ENCODE measurements at regions not wholly inside any gene's neighbourhood (a gene's known extent, or its start where the extent isn't known, plus 50 kb on each side); places are given as distances from the start of the nearest gene placed in this dataset.

GRCh38 chr21:16709866-16710550 is 802.8 kb upstream of the CXADR start:
- Histone ChIP-seq H3K4me3 (ENCODE audit: low read length in 2 of 2) (no peak overlapping the region), H3K27ac (ENCODE audit: low read length) (no peak overlapping the region), H3K27me3 (ENCODE audit: control insufficient read depth in 1 of 2, insufficient read depth in 2 of 2, low read length in 2 of 2) (no peaks in the 10 kb centered on the region), H3K9ac (ENCODE audit: low read length in 2 of 2) (no peak overlapping the region), H3K4me1 (ENCODE audit: control insufficient read depth, insufficient read depth, low read length) (no peaks in the 10 kb centered on the region), H3K9me3 (ENCODE audit: control insufficient read depth in 2 of 2, low read length in 2 of 2) (no peaks in the 10 kb centered on the region), H3K36me3 (ENCODE audit: control insufficient read depth in 2 of 2, insufficient read depth in 2 of 2, low read length in 2 of 2) (no peaks in the 10 kb centered on the region)

DNA sequence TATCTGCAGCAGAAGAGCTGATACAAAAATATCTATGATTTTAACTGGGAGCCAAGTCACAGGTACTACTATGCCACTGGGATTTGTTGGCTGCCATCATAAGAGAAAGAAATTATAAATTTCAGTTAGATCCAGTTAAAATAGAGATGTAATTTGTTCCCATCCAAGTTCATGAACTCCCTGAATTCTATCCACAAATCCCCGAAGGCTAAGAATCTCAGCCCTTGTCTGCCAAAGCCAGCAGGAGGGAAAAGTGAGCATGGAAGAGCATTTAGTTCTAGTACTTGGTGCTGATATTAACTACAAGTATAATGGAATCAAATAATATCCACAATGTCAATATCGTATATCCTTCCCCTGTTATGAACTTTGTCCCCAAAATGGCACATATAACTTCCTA is 801.1 kb upstream of the CXADR start:
- no peaks in the 10 kb centered on the region for H3K36me3 ChIP-seq (ENCODE audit: control insufficient read depth in 2 of 2, insufficient read depth in 2 of 2, low read length in 2 of 2)

GRCh38 chr21:16713331-16714117 is 799.3 kb upstream of the CXADR start:
- no peak overlapping the region for H3K4me3 ChIP-seq (ENCODE audit: low read length in 2 of 2)
- no peaks in the 10 kb centered on the region for H3K4me1 ChIP-seq (ENCODE audit: control insufficient read depth, insufficient read depth, low read length)
- peaks cover 0 to 3% of the 10 kb centered on the region in 2 donors for H3K9me3 ChIP-seq (ENCODE audit: control insufficient read depth in 2 of 2, low read length in 2 of 2)
- H3K27ac ChIP-seq (ENCODE audit: low read length), result no peak overlapping the region
- H3K27me3 ChIP-seq (ENCODE audit: control insufficient read depth in 1 of 2, insufficient read depth in 2 of 2, low read length in 2 of 2), result no peaks in the 10 kb centered on the region
- no peak overlapping the region for H3K9ac ChIP-seq (ENCODE audit: low read length in 2 of 2)
- H3K36me3 ChIP-seq (ENCODE audit: control insufficient read depth in 2 of 2, insufficient read depth in 2 of 2, low read length in 2 of 2), result no peaks in the 10 kb centered on the region

More for the DNA sequence above, 801.1 kb upstream of the CXADR start:
- Histone ChIP-seq H3K4me1 (ENCODE audit: control insufficient read depth, insufficient read depth, low read length) (no peaks in the 10 kb centered on the region), H3K27me3 (ENCODE audit: control insufficient read depth in 1 of 2, insufficient read depth in 2 of 2, low read length in 2 of 2) (no peaks in the 10 kb centered on the region), H3K9ac (ENCODE audit: low read length in 2 of 2) (no peak overlapping the region), H3K27ac (ENCODE audit: low read length) (no peak overlapping the region), H3K4me3 (ENCODE audit: low read length in 2 of 2) (no peak overlapping the region), H3K9me3 (ENCODE audit: control insufficient read depth in 2 of 2, low read length in 2 of 2) (no peaks in the 10 kb centered on the region)

DNA sequence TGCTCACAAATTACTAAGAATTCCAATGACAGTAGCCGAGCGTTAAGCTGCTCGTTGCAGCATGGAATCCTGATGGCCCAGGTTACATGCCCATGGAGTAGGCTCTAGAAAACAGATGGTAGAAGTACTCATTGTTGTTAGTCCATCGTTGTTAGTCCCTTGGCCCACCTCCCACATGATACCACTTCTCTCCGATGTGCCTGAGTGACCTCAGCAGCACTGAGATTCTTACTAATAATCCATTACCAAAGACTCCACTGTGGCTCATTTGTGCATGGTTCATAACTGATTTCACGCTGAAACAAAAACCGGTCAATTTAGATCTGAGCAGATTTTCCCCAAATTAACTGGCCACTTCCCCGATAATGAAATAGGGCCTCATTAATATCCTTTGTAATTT is 772.3 kb upstream of the CXADR start:
- peaks cover 6% of the 10 kb centered on the region for H3K4me1 ChIP-seq (ENCODE audit: control insufficient read depth, insufficient read depth, low read length)

GRCh38 chr21:16741141-16741665 is 771.6 kb upstream of the CXADR start:
- H3K27me3 ChIP-seq (ENCODE audit: control insufficient read depth in 1 of 2, insufficient read depth in 2 of 2, low read length in 2 of 2), result no peaks in the 10 kb centered on the region
- H3K4me1 ChIP-seq (ENCODE audit: control insufficient read depth, insufficient read depth, low read length), result peaks cover 6% of the 10 kb centered on the region
- H3K36me3 ChIP-seq (ENCODE audit: control insufficient read depth in 2 of 2, insufficient read depth in 2 of 2, low read length in 2 of 2), result no peaks in the 10 kb centered on the region
- H3K4me3 ChIP-seq (ENCODE audit: low read length in 2 of 2), result peak overlapping the region in 1 of 2 donors; percentile 1
- H3K9ac ChIP-seq (ENCODE audit: low read length in 2 of 2), result no peak overlapping the region
- peak overlapping the region; percentile 42 for H3K27ac ChIP-seq (ENCODE audit: low read length)
- no peaks in the 10 kb centered on the region for H3K9me3 ChIP-seq (ENCODE audit: control insufficient read depth in 2 of 2, low read length in 2 of 2)

More for the DNA sequence above, 772.3 kb upstream of the CXADR start:
- no peaks in the 10 kb centered on the region for H3K9me3 ChIP-seq (ENCODE audit: control insufficient read depth in 2 of 2, low read length in 2 of 2)
- H3K27ac ChIP-seq (ENCODE audit: low read length), result no peak overlapping the region
- H3K36me3 ChIP-seq (ENCODE audit: control insufficient read depth in 2 of 2, insufficient read depth in 2 of 2, low read length in 2 of 2), result no peaks in the 10 kb centered on the region
- H3K4me3 ChIP-seq (ENCODE audit: low read length in 2 of 2), result no peak overlapping the region
- no peak overlapping the region for H3K9ac ChIP-seq (ENCODE audit: low read length in 2 of 2)
- no peaks in the 10 kb centered on the region for H3K27me3 ChIP-seq (ENCODE audit: control insufficient read depth in 1 of 2, insufficient read depth in 2 of 2, low read length in 2 of 2)

DNA sequence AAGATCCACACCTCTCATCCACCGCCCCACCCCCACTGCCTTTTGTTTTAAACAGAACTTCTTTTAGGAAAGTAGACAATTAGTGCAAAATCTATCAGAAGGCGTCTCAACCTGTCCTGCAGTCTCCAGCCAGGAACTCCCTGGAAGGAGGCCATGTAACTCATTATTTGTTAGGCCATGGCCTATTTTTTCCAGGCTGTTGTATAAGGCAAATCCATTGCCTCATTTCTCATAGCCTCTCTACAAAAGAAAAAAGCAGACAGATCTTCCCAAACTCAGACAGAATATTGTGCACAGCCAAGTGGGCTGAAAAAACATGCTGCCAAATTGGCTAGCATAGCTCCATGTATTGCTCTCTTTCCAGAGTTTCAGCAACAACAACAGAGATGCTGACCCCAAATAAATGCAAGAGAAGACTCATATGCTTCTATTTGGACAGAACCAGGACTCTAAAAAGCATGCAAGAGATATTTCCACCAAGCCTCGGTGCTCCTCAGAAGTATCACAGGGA is 770.7 kb upstream of the CXADR start:
- H3K4me3 ChIP-seq (ENCODE audit: low read length in 2 of 2), result no peak overlapping the region
- H3K36me3 ChIP-seq (ENCODE audit: control insufficient read depth in 2 of 2, insufficient read depth in 2 of 2, low read length in 2 of 2), result no peaks in the 10 kb centered on the region
- no peaks in the 10 kb centered on the region for H3K27me3 ChIP-seq (ENCODE audit: control insufficient read depth in 1 of 2, insufficient read depth in 2 of 2, low read length in 2 of 2)
- peaks cover 6% of the 10 kb centered on the region for H3K4me1 ChIP-seq (ENCODE audit: control insufficient read depth, insufficient read depth, low read length)
- H3K9me3 ChIP-seq (ENCODE audit: control insufficient read depth in 2 of 2, low read length in 2 of 2), result no peaks in the 10 kb centered on the region
- peak overlapping the region; percentile 42 for H3K27ac ChIP-seq (ENCODE audit: low read length)
- no peak overlapping the region for H3K9ac ChIP-seq (ENCODE audit: low read length in 2 of 2)

- Histone ChIP-seq H3K9ac (ENCODE audit: low read length in 2 of 2) (no peak overlapping the region), H3K4me1 (ENCODE audit: control insufficient read depth, insufficient read depth, low read length) (peaks cover 6% of the 10 kb centered on the region), H3K36me3 (ENCODE audit: control insufficient read depth in 2 of 2, insufficient read depth in 2 of 2, low read length in 2 of 2) (no peaks in the 10 kb centered on the region), H3K4me3 (ENCODE audit: low read length in 2 of 2) (no peak overlapping the region), H3K27ac (ENCODE audit: low read length) (peak overlapping the region; percentile 42), H3K9me3 (ENCODE audit: control insufficient read depth in 2 of 2, low read length in 2 of 2) (no peaks in the 10 kb centered on the region), H3K27me3 (ENCODE audit: control insufficient read depth in 1 of 2, insufficient read depth in 2 of 2, low read length in 2 of 2) (no peaks in the 10 kb centered on the region)
Measured at GRCh38 chr21:16742741-16743140, 770.1 kb upstream of the CXADR start.

- Histone ChIP-seq H3K4me1 (ENCODE audit: control insufficient read depth, insufficient read depth, low read length) (peaks cover 6% of the 10 kb centered on the region), H3K27ac (ENCODE audit: low read length) (no peak overlapping the region), H3K9me3 (ENCODE audit: control insufficient read depth in 2 of 2, low read length in 2 of 2) (no peaks in the 10 kb centered on the region), H3K36me3 (ENCODE audit: control insufficient read depth in 2 of 2, insufficient read depth in 2 of 2, low read length in 2 of 2) (no peaks in the 10 kb centered on the region), H3K9ac (ENCODE audit: low read length in 2 of 2) (no peak overlapping the region), H3K4me3 (ENCODE audit: low read length in 2 of 2) (no peak overlapping the region), H3K27me3 (ENCODE audit: control insufficient read depth in 1 of 2, insufficient read depth in 2 of 2, low read length in 2 of 2) (no peaks in the 10 kb centered on the region)
Measured at GRCh38 chr21:16743317-16743716, 769.5 kb upstream of the CXADR start.

DNA sequence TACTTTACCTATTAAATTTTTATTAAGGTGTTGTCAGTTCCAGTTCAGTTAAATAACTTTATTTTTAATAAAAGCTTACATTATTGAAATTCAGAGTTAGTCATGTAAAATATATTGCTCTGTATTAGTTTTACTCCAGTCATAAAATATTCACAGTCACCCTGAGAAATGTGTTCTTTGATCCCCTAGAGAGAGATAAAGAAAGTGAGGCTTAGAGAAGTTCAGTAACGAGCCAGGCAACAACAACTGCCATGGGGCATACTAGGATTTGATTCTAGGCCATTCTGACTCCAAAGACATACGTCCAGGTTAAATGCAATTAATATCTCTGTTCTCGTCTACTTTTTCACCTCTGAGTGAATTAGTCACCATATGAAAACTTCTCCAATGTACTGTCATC is 761.9 kb upstream of the CXADR start:
- no peaks in the 10 kb centered on the region for H3K27me3 ChIP-seq (ENCODE audit: control insufficient read depth in 1 of 2, insufficient read depth in 2 of 2, low read length in 2 of 2)
- H3K27ac ChIP-seq (ENCODE audit: low read length), result no peak overlapping the region
- H3K4me1 ChIP-seq (ENCODE audit: control insufficient read depth, insufficient read depth, low read length), result peaks cover 4% of the 10 kb centered on the region
- no peak overlapping the region for H3K4me3 ChIP-seq (ENCODE audit: low read length in 2 of 2)
- no peaks in the 10 kb centered on the region for H3K9me3 ChIP-seq (ENCODE audit: control insufficient read depth in 2 of 2, low read length in 2 of 2)
- H3K36me3 ChIP-seq (ENCODE audit: control insufficient read depth in 2 of 2, insufficient read depth in 2 of 2, low read length in 2 of 2), result no peaks in the 10 kb centered on the region
- no peak overlapping the region for H3K9ac ChIP-seq (ENCODE audit: low read length in 2 of 2)

GRCh38 chr21:16751695-16752474 is 761.0 kb upstream of the CXADR start:
- no peaks in the 10 kb centered on the region for H3K9me3 ChIP-seq (ENCODE audit: control insufficient read depth in 2 of 2, low read length in 2 of 2)
- no peaks in the 10 kb centered on the region for H3K27me3 ChIP-seq (ENCODE audit: control insufficient read depth in 1 of 2, insufficient read depth in 2 of 2, low read length in 2 of 2)
- H3K36me3 ChIP-seq (ENCODE audit: control insufficient read depth in 2 of 2, insufficient read depth in 2 of 2, low read length in 2 of 2), result no peaks in the 10 kb centered on the region
- H3K4me3 ChIP-seq (ENCODE audit: low read length in 2 of 2), result no peak overlapping the region
- no peak overlapping the region for H3K27ac ChIP-seq (ENCODE audit: low read length)
- no peak overlapping the region for H3K9ac ChIP-seq (ENCODE audit: low read length in 2 of 2)
- H3K4me1 ChIP-seq (ENCODE audit: control insufficient read depth, insufficient read depth, low read length), result peaks cover 4% of the 10 kb centered on the region
